H1 (cell line): ENCODE measurements at regions not wholly inside any gene's neighbourhood (a gene's known extent, or its start where the extent isn't known, plus 50 kb on each side); places are given as distances from the start of the nearest gene placed in this dataset.

Source experiments
- CBX8 ChIP-seq: fragments of 300-800, 300-1000 bp; sonication (generic); IDR thresholded peaks from 2 replicates; pipeline ENCODE4 v1.7.1; 2016; ENCODE audit warnings: low read depth, low read length, borderline replicate concordance
- CHD7 ChIP-seq: fragments of 300-600 bp; sonication (generic); IDR thresholded peaks from 2 replicates; pipeline ENCODE4 v1.7.1; 2012; ENCODE audit warnings: low read length, moderate library complexity, mild to moderate bottlenecking, inconsistent platforms; ENCODE audit not compliant: insufficient replicate concordance
- CTBP2 ChIP-seq: IDR thresholded peaks from 2 replicates; pipeline ENCODE4 v1.7.0; 2011; ENCODE audit warnings: borderline replicate concordance, mild to moderate bottlenecking, moderate library complexity, mixed read lengths, low read length; ENCODE audit not compliant: insufficient read depth, insufficient read length
- GABPA ChIP-seq: IDR thresholded peaks from 2 replicates; pipeline ENCODE4 v1.6.1; 2011; ENCODE audit warnings: mild to moderate bottlenecking, low read length, moderate library complexity, borderline replicate concordance; ENCODE audit not compliant: insufficient read depth
- GTF2F1 ChIP-seq: IDR thresholded peaks from 2 replicates; pipeline ENCODE4 v1.6.1; 2012; ENCODE audit warnings: low read depth, low read length, improper control_type of control experiment, borderline replicate concordance
- POLR2A ChIP-seq, 2 experiments: IDR thresholded peaks; 1 replicate in 1 of 2; 2 replicates in 1 of 2; pipeline ENCODE4 v1.6.1; 2011; ENCODE audit warnings: low read depth in 2 of 2, low read length in 2 of 2, mild to moderate bottlenecking in 2 of 2; ENCODE audit errors: control extremely low read depth in 1 of 2
- RAD21 ChIP-seq, 2 experiments: IDR thresholded peaks in 1 of 2; conservative IDR thresholded peaks in 1 of 2; 2 replicates each; pipeline ENCODE4 v1.6.1; 2011; ENCODE audit warnings: low read depth in 2 of 2, low read length in 2 of 2, improper control_type of control experiment in 1 of 2, inconsistent platforms in 1 of 2, mild to moderate bottlenecking in 1 of 2, moderate library complexity in 1 of 2
- RNF2 ChIP-seq: fragments of 200-900, 300-1000 bp; sonication (generic); IDR thresholded peaks from 2 replicates; pipeline ENCODE4 v1.7.1; 2016; ENCODE audit warnings: borderline replicate concordance, low read depth, mild to moderate bottlenecking, antibody characterized with exemption, low read length; ENCODE audit not compliant: poor library complexity, severe bottlenecking; ENCODE audit errors: missing control alignments
- TAF1 ChIP-seq: IDR thresholded peaks from 2 replicates; pipeline ENCODE4 v1.6.1; 2011; ENCODE audit warnings: mild to moderate bottlenecking, low read depth, low read length

GRCh38 chr14:71694591-71695530, 237.4 kb upstream of the RGS6 start (continued):
- TF ChIP-seq CHD7 (no peak), GABPA (no peak), TAF1 (no peak), CBX8 (no peak), CTBP2 (no peak), RNF2 (no peak), POLR2A (IDR thresholded peaks at IDR 0.05; ENCODE audit: control extremely low read depth in 1 of 2, low read depth in 2 of 2, low read length in 2 of 2) (no peak), GTF2F1 (no peak), RAD21 (IDR thresholded peaks at IDR 0.05 in 1 of 2, conservative IDR thresholded peaks at IDR 0.05 in 1 of 2; ENCODE audit: low read depth in 2 of 2, low read length in 2 of 2) (no peak)
